LoVo (cell line): ENCODE measurements at regions not wholly inside any gene's neighbourhood (a gene's known extent, or its start where the extent isn't known, plus 50 kb on each side); places are given as distances from the start of the nearest gene placed in this dataset.

ENCODE experiments used
- DNase-seq: peaks from one replicate; pipeline ENCODE4 v3.0.0-alpha.2; 2016; ENCODE audit warnings: low spot score

GRCh38 chrX:9148615-9149399 is 114.9 kb upstream of the FAM9B start:
- no peak for DNase-seq

GRCh38 chrX:9149501-9150245 is 115.7 kb upstream of the FAM9B start:
- DNase-seq: no peak

GRCh38 chrX:9151772-9152307 is 117.9 kb upstream of the FAM9B start:
- DNase-seq: no peak

GRCh38 chrX:9153300-9153699 is 119.4 kb upstream of the FAM9B start:
- DNase-seq: no peak

- DNase-seq: no peak
These were observed 124.7 kb upstream of the FAM9B start for GRCh38 chrX:9158611-9159010.

- no peak for DNase-seq
These were observed 126.9 kb upstream of the FAM9B start for GRCh38 chrX:9160698-9161329.

GRCh38 chrX:9162698-9163097 is 128.8 kb upstream of the FAM9B start:
- no peak for DNase-seq

- peak; percentile 7 for DNase-seq
These were observed 129.3 kb upstream of the FAM9B start for GRCh38 chrX:9163214-9163709.

- DNase-seq: no peak
These were observed 130.2 kb upstream of the FAM9B start for GRCh38 chrX:9164086-9164485.

- no peak for DNase-seq
These were observed 130.9 kb upstream of the FAM9B start for GRCh38 chrX:9164533-9165426.

GRCh38 chrX:9166584-9166944 is 132.6 kb upstream of the FAM9B start:
- DNase-seq: no peak

GRCh38 chrX:9171841-9172463 is 138.0 kb upstream of the FAM9B start:
- no peak for DNase-seq

GRCh38 chrX:9172464-9172850 is 138.5 kb upstream of the FAM9B start:
- DNase-seq: no peak

- DNase-seq: no peak
These were observed 146.7 kb upstream of the FAM9B start for GRCh38 chrX:9180623-9181022.

- no peak for DNase-seq
These were observed 148.1 kb upstream of the FAM9B start for GRCh38 chrX:9182041-9182440.

GRCh38 chrX:9183481-9183880 is 149.6 kb upstream of the FAM9B start:
- DNase-seq: no peak

GRCh38 chrX:9184211-9184610 is 150.3 kb upstream of the FAM9B start:
- no peak for DNase-seq

- DNase-seq: no peak
These were observed 154.2 kb upstream of the FAM9B start for GRCh38 chrX:9188117-9188516.

- DNase-seq: no peak
These were observed 155.4 kb upstream of the FAM9B start for GRCh38 chrX:9189286-9189685.

GRCh38 chrX:9191392-9191791 is 157.5 kb upstream of the FAM9B start:
- no peak for DNase-seq

- no peak for DNase-seq
These were observed 161.4 kb upstream of the FAM9B start for GRCh38 chrX:9195199-9195880.
